NOMO-1 treated with DMSO at 0.1 percent for 48 hours (cell line): ENCODE measurements at regions not wholly inside any gene's neighbourhood (a gene's known extent, or its start where the extent isn't known, plus 50 kb on each side); places are given as distances from the start of the nearest gene placed in this dataset.
"Not testable (repeated sequence)": the region's sequence is repeated elsewhere in the genome, so short reads cannot be mapped to it uniquely, and the experiment has no call there.

Experiments
- DNase-seq: peaks from one replicate; lab custom pipeline; 2025; ENCODE audit not compliant: unreplicated experiment; lab: John Stamatoyannopoulos, UW

- no peak for DNase-seq
Measured at GRCh38 chr12:47312147-47312546, 232.4 kb upstream of the AMIGO2 start.

- no peak for DNase-seq
Measured at GRCh38 chr12:47311568-47311967, 231.8 kb upstream of the AMIGO2 start.

- no peak for DNase-seq
Measured at GRCh38 chr12:47311010-47311409, 231.3 kb upstream of the AMIGO2 start.

- no peak for DNase-seq
Measured at GRCh38 chr12:47308672-47309071, 228.9 kb upstream of the AMIGO2 start.

GRCh38 chr12:47307680-47308399, 228.1 kb upstream of the AMIGO2 start:
- DNase-seq, result peak; percentile 69

GRCh38 chr12:47306773-47307679, 227.3 kb upstream of the AMIGO2 start:
- DNase-seq, result not testable (repeated sequence)

- no peak for DNase-seq
Measured at GRCh38 chr12:47306130-47306529, 226.4 kb upstream of the AMIGO2 start.

GRCh38 chr12:47305464-47305863, 225.7 kb upstream of the AMIGO2 start:
- no peak for DNase-seq

- no peak for DNase-seq
Measured at GRCh38 chr12:47303995-47304560, 224.3 kb upstream of the AMIGO2 start.

- DNase-seq, result no peak
Measured at GRCh38 chr12:47303207-47303606, 223.4 kb upstream of the AMIGO2 start.

- no peak for DNase-seq
Measured at GRCh38 chr12:47302111-47302671, 222.4 kb upstream of the AMIGO2 start.

- no peak for DNase-seq
Measured at GRCh38 chr12:47299586-47299985, 219.8 kb upstream of the AMIGO2 start.

- DNase-seq, result no peak
Measured at GRCh38 chr12:47297993-47298392, 218.2 kb upstream of the AMIGO2 start.

GRCh38 chr12:47296828-47297227, 217.1 kb upstream of the AMIGO2 start:
- DNase-seq, result no peak

- DNase-seq, result no peak
Measured at GRCh38 chr12:47293406-47293805, 213.6 kb upstream of the AMIGO2 start.

- DNase-seq, result no peak
Measured at GRCh38 chr12:47286676-47287075, 206.9 kb upstream of the AMIGO2 start.
